Skin epidermis (tissue), 12 donors: ENCODE measurements at regions not wholly inside any gene's neighbourhood (a gene's known extent, or its start where the extent isn't known, plus 50 kb on each side); places are given as distances from the start of the nearest gene placed in this dataset.

ENCODE experiments used
- H3K27ac ChIP-seq, 21 experiments: fragments of 200-600 bp; sonication (generic) in 11 of 21; one replicate each; pipeline ENCODE4 v1.5.0; 2020; ENCODE audit warnings: mild to moderate bottlenecking in 3 of 21, inconsistent platforms in 2 of 21, moderate library complexity in 2 of 21
- H3K4me3 ChIP-seq, 7 experiments: fragments of 200-600 bp; sonication (generic) in 2 of 7; one replicate each; pipeline ENCODE4 v1.5.0; 2020; ENCODE audit warnings: inconsistent platforms in 2 of 7, mild to moderate bottlenecking in 2 of 7, moderate library complexity in 1 of 7

- no peak overlapping the region for H3K27ac ChIP-seq
- H3K4me3 ChIP-seq, result no peak overlapping the region
These were observed 215.8 kb downstream of the MATN1 start for GRCh38 chr1:30507401-30508174.

DNA sequence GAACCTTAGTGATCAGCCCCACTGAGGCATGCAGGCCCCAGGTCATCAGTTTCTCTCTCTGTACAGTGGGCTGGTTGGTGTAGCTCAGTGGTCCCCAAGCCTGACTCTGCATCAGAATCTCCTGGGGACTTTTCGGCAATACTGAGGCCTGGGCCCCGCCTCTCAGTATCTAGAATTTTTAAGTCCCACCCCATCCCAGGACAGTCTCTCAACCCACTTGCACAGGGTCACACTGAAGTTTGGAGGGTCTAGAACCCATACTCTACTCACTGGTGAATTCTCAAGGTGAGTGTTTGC lies 216.4 kb downstream of the MATN1 start:
- no peak overlapping the region for H3K4me3 ChIP-seq
- no peak overlapping the region for H3K27ac ChIP-seq

DNA sequence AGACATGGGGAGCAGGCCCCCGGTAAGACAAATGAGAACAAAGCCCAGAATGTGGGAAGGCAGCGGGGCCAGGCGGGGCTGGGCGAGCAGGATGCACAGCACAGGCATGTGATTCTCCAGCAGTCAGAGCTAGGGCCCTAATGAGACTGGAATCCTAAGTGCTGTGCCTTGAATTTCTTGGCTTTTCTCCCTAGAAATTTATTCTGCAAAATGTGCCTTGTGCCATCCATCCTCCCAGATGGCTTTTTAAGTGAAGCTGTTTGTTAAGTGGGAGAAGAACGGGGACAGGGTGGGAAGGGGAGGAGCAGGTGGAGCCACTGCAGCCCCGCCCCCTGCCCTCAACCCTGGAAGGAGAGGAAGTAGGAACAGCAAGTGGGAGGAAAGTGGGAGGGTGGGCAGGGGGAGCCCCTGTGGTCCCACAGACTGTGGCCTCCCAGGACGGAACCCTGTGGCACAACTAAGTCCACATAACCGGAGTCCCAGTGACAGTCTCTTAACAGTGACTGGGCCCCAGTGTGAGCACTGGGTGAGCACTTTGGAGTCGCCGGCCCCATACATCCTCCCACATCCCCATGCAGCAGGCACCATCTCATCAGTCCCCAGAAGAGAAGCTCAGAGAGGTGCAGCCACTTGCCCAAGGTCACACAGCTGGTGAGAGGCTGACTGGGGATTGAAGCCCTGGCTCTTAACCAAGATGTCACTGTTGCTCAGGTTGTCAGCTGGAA lies 216.9 kb downstream of the MATN1 start:
- Histone ChIP-seq H3K4me3 (no peak overlapping the region), H3K27ac (no peak overlapping the region)

DNA sequence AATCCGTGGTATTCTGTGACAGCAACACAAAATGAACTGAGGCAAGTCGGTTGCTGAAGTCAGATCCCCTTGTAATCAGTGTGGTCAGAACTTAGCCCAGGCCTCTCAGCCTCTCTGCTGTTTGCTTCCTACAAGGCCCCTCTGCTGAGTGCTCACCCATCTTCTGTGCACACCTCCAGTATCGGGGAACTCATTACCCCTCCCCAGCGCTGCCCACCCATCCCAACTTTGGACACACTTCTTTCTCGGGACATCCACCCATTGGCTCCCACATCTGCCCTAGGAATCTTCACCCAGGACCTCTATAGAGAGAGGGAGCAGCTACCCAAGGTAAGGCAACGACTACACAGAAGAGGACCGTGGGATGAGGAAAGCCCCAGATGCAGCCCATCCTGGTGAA lies 217.5 kb downstream of the MATN1 start:
- H3K27ac ChIP-seq, result no peak overlapping the region
- no peak overlapping the region for H3K4me3 ChIP-seq

DNA sequence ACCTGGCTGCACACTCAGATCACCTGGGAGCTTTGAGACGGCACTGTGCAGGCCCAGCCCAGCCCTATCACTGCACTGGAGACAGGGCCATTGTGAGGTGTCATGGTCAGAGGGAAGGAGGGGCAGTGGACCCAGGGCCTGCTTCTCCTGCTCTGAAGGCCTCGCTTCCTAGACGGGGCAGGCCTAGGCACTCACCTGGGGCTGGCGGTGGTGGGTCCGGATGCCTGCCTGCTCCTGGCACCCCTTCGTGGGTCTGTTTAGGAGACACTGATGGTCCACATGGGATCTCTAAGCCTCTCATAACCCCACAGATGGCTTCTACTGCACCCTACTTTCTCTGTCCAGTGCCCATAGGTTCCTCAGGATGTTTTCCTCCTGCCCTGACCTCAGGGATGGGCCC lies 230.9 kb downstream of the MATN1 start:
- Histone ChIP-seq H3K27ac (no peak overlapping the region), H3K4me3 (no peak overlapping the region)

GRCh38 chr1:30491831-30492230 lies 231.6 kb downstream of the MATN1 start:
- no peak overlapping the region for H3K4me3 ChIP-seq
- H3K27ac ChIP-seq, result no peak overlapping the region

GRCh38 chr1:30490554-30491053 lies 232.8 kb downstream of the MATN1 start:
- no peak overlapping the region for H3K27ac ChIP-seq
- H3K4me3 ChIP-seq, result no peak overlapping the region

DNA sequence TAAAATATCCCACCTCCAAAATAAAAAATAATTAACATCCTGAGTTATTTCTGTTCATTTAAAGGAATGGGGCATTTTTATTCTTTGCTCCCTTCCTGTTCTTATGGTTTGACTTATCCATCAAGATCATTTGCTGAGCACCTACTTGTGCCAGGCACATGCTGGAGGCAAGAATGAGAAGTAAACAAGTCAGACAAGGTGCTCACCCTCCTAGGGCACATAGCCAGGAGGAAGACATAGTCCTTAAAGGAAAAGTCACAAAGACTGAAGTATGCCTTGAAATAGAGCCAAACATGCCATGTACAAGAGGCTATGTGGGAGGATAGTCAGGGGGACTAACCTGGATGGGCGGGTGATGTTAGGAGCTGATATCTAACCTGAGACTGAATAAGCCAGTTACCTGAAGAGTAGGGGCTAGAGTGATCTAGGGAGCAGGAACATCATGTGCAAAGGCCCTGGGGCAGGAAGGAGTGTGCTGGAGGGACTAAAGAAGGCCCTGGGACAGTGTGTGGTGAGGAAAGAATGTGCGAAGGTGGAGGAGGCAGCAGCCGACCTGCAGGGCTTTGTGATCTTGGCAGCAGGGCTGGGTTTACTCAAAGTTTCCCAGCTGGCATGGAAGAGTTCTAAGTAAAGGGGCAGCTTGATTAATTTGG lies 233.5 kb downstream of the MATN1 start:
- H3K27ac ChIP-seq, result no peak overlapping the region
- no peak overlapping the region for H3K4me3 ChIP-seq

- no peak overlapping the region for H3K27ac ChIP-seq
These were observed 235.0 kb downstream of the MATN1 start for GRCh38 chr1:30488324-30488913.

DNA sequence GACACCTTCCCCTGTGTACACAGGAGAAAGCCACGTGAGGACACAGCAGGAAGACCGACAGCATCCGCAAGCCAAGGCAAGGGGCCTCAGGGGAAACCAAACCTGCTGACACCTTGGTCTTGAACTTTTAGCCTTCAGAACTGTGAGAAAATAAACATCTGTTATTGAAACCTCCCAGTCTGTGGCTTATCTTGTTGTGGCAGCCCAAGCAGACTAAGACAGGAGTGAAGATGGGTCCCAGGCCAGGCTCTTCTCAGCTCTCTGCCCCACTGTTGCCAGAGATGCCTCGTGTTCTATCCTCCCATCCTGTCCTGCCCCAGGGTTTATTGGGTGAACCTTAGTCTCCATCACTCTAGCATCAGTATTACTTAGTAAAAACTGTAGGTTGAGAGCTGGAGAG lies 236.3 kb downstream of the MATN1 start:
- no peak overlapping the region for H3K27ac ChIP-seq
- H3K4me3 ChIP-seq, result no peak overlapping the region

More at GRCh38 chr1:30488324-30488913, 235.0 kb downstream of the MATN1 start:
- no peak overlapping the region for H3K4me3 ChIP-seq

GRCh38 chr1:30485072-30485471 lies 238.3 kb downstream of the MATN1 start:
- H3K27ac ChIP-seq, result no peak overlapping the region
- no peak overlapping the region for H3K4me3 ChIP-seq

DNA sequence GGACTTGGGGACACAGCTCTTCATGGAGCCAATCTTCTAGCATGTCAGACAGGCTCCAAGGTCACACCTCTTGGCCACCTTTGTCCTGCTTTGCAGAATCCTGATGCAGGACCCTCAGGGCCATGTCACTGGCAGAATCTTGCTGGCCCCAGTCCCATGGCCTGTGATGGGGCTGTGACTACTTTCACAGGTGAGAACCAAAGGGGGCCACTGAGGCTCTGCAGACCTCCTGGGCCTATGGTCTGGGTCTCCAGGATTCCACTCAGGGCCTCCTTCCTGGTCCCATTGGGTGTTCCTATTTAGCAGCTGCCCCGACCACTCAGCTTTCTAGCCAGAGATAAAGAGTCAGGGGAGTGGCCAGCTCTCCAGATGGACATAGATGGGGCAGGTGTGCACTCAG lies 238.7 kb downstream of the MATN1 start:
- Histone ChIP-seq H3K27ac (no peak overlapping the region), H3K4me3 (no peak overlapping the region)

GRCh38 chr1:30479575-30479974 lies 243.8 kb downstream of the MATN1 start:
- H3K27ac ChIP-seq, result no peak overlapping the region

DNA sequence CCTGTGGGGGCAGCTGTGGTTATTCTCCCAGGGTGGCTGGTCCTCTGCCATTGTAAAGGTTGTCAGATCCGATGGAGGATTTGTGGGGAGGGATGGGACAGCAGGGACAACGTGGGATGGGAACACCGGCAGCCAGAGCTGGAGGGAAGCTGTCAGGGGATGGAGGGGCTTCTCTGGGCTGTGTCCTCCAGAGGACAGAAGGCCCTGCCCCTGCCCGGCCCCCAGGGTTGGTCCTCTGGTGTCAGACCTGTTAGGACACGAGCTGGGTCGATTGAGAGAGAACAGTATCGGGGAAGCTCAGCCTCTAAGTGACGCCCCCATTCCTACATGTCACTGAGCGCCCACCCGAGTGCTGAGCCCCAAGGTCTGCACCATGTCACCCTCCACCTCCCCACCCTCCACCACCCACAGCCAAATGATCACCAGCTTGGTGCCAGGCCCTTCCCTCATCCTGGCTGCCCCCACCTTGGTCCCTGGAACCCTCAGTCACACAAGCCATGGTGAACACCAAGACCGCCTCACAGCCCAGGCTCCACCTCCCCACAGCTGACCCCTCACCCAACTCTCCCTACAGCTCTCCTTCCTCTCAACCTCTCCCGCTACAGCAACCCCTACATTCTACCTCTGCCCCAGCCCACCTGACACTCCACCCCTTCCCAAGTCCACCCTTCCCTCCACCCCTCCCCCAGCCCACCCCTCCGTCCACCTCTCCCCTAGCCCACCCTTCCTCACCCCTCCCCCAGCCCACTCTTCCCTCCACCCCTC lies 244.4 kb downstream of the MATN1 start:
- no peak overlapping the region for H3K27ac ChIP-seq

More at GRCh38 chr1:30479575-30479974, 243.8 kb downstream of the MATN1 start:
- no peak overlapping the region for H3K4me3 ChIP-seq

GRCh38 chr1:30478283-30478682 lies 245.1 kb downstream of the MATN1 start:
- Histone ChIP-seq H3K4me3 (no peak overlapping the region), H3K27ac (no peak overlapping the region)

More for the DNA sequence above, 244.4 kb downstream of the MATN1 start:
- H3K4me3 ChIP-seq, result no peak overlapping the region

DNA sequence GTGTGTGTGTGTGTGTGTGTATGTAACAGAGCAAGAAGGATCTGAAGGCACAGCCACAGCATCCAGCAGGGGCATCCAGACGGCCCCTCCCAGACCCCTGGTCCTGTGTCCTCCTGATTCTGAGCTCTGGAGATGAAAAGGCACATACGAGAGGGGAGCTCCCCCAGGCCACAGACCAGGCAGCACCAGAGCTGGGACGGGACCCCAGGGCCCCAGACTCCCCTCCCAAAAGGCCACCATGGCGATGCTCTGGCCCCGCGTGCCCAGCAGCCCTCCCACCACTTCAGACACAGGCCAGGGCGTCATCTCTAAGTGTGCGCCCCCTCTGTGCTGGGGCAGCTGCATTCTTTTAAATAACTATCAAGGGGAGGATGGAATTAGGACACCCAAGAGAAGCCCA lies 245.8 kb downstream of the MATN1 start:
- no peak overlapping the region for H3K4me3 ChIP-seq

DNA sequence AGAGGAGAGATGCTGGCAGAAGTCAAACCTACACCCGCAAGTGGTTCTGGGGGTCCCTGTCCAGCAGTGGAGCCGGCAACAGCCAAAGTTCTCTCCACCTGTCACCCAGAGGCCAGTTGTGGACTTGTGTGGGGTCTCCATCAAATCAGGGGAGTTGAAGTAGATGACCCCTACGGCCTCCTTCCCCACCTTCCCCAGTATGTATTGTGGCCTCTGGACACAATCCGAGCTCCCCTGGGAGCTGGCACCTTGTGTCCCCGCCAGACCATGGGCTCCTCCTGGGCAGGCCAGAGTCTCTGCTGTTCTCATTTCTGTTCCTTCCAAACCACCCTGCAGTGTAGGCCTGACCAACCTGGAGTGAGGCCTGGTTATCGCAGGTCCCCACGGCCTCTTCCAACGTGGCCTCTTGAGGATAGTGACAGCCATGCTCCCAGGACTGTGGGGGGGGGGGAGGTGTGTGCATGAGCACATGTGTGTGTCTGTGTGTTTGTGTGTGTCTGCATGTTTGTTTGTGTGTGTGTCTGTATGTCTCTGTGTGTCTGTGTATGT lies 246.4 kb downstream of the MATN1 start:
- no peak overlapping the region for H3K27ac ChIP-seq
- H3K4me3 ChIP-seq, result no peak overlapping the region

More for the DNA sequence above, 245.8 kb downstream of the MATN1 start:
- H3K27ac ChIP-seq, result no peak overlapping the region

GRCh38 chr1:30476476-30476875 lies 246.9 kb downstream of the MATN1 start:
- no peak overlapping the region for H3K27ac ChIP-seq
- H3K4me3 ChIP-seq, result no peak overlapping the region

GRCh38 chr1:30475966-30476365 lies 247.4 kb downstream of the MATN1 start:
- H3K4me3 ChIP-seq, result no peak overlapping the region
- H3K27ac ChIP-seq, result no peak overlapping the region
